SU-DHL-6 (cell line): ENCODE measurements at regions not wholly inside any gene's neighbourhood (a gene's known extent, or its start where the extent isn't known, plus 50 kb on each side); places are given as distances from the start of the nearest gene placed in this dataset.

Experiments used
- H2AFZ ChIP-seq: fragments of 200-600 bp; sonication (generic); 2 replicates; pipeline ENCODE4 v1.6.1; 2014; ENCODE audit warnings: low read depth, mild to moderate bottlenecking, moderate library complexity, mixed read lengths, antibody characterized with exemption, low read length; ENCODE audit not compliant: severe bottlenecking
- H3F3A ChIP-seq: fragments of 200-600 bp; shearing (Covaris generic); 2 replicates; pipeline ENCODE4 v1.6.0; 2016; ENCODE audit warnings: antibody characterized with exemption, mild to moderate bottlenecking; ENCODE audit not compliant: insufficient read depth
- H3K27ac ChIP-seq: fragments of 200-600 bp; sonication (generic); 2 replicates; pipeline ENCODE4 v1.5.1; 2016; ENCODE audit warnings: low read depth, mild to moderate bottlenecking, low read length, moderate library complexity, mixed read lengths
- H3K27me3 ChIP-seq: fragments of 200-600 bp; sonication (generic), shearing (Covaris generic); 2 replicates; pipeline ENCODE4 v1.6.0; 2014; ENCODE audit warnings: mild to moderate bottlenecking, low read length
- H3K36me3 ChIP-seq: fragments of 200-600 bp; sonication (generic); 2 replicates; pipeline ENCODE4 v1.6.1; 2014; ENCODE audit warnings: mild to moderate bottlenecking, low read length, mixed read lengths
- H3K4me2 ChIP-seq: fragments of 300-600, 200-600 bp; shearing (Covaris generic), sonication (generic); 2 replicates; pipeline ENCODE4 v1.6.0; 2014; ENCODE audit warnings: low read length, low read depth, mild to moderate bottlenecking; ENCODE audit not compliant: poor library complexity, severe bottlenecking
- H3K4me3 ChIP-seq: fragments of 200-600 bp; sonication (generic); 2 replicates; pipeline ENCODE4 v1.5.1; 2014; ENCODE audit warnings: antibody characterized with exemption, low read length, mild to moderate bottlenecking, mixed read lengths; ENCODE audit not compliant: insufficient read depth, poor library complexity, severe bottlenecking
- H3K79me2 ChIP-seq: fragments of 200-600 bp; sonication (generic); 2 replicates; pipeline ENCODE4 v1.6.1; 2014; ENCODE audit warnings: mild to moderate bottlenecking, low read length, moderate library complexity; ENCODE audit not compliant: insufficient read depth
- H3K9ac ChIP-seq: fragments of 200-600 bp; sonication (generic); 2 replicates; pipeline ENCODE4 v1.7.0; 2014; ENCODE audit warnings: mild to moderate bottlenecking, low read length
- H3K9me2 ChIP-seq: fragments of 200-600 bp; sonication (generic); replicated peaks from 2 replicates; pipeline ENCODE4 v1.6.1; 2014; ENCODE audit warnings: low read length; ENCODE audit not compliant: insufficient read depth
- H3K9me3 ChIP-seq: fragments of 200-600 bp; sonication (generic); 2 replicates; pipeline ENCODE4 v1.6.1; 2014; ENCODE audit warnings: low read length, mixed read lengths; ENCODE audit not compliant: insufficient read depth
- H4K20me1 ChIP-seq: fragments of 200-600 bp; sonication (generic); 2 replicates; pipeline ENCODE4 v1.6.1; 2014; ENCODE audit warnings: low read depth, mild to moderate bottlenecking, antibody characterized with exemption, low read length, moderate library complexity, mixed read lengths
- CTCF ChIP-seq: fragments of 200-600 bp; sonication (generic); IDR thresholded peaks from one replicate; pipeline ENCODE4 v1.5.1; 2017; ENCODE audit warnings: antibody characterized with exemption, mild to moderate bottlenecking, low read length, moderate library complexity; ENCODE audit not compliant: insufficient read depth, poor library complexity, severe bottlenecking
- EZH2phosphoT487 ChIP-seq: fragments of 200-600 bp; sonication (generic), shearing (Covaris generic); conservative IDR thresholded peaks from 2 replicates; pipeline ENCODE4 v1.6.1; 2018; ENCODE audit warnings: mild to moderate bottlenecking, antibody characterized with exemption, low read length, moderate library complexity, mixed read lengths

- H4K20me1 ChIP-seq = no peaks in the 10 kb centered on the region
- no peak overlapping the region for H3K27ac ChIP-seq
- no peak overlapping the region for H3K4me3 ChIP-seq
- H3K36me3 ChIP-seq = no peaks in the 10 kb centered on the region
- no peaks in the 10 kb centered on the region for H3K79me2 ChIP-seq
- H3K9ac ChIP-seq = no peak overlapping the region
- H3K9me2 ChIP-seq = no peaks in the 10 kb centered on the region
- no peak overlapping the region for H2AFZ ChIP-seq
- no peaks in the 10 kb centered on the region for H3F3A ChIP-seq
- no peaks in the 10 kb centered on the region for H3K27me3 ChIP-seq
- no peak for TF ChIP-seq CTCF
- no peak for TF ChIP-seq EZH2phosphoT487
- no peaks in the 10 kb centered on the region for H3K9me3 ChIP-seq
- H3K4me2 ChIP-seq = no peak overlapping the region
These were observed 108.5 kb upstream of the TDRD3 start for GRCh38 chr13:60288569-60288968.

- Histone ChIP-seq H3K27ac (no peak overlapping the region), H3K9me2 (no peaks in the 10 kb centered on the region), H3K9me3 (no peaks in the 10 kb centered on the region), H3K27me3 (no peaks in the 10 kb centered on the region), H3K36me3 (no peaks in the 10 kb centered on the region), H2AFZ (no peak overlapping the region), H4K20me1 (no peaks in the 10 kb centered on the region), H3K79me2 (no peaks in the 10 kb centered on the region), H3K4me3 (no peak overlapping the region), H3K4me2 (no peak overlapping the region), H3K9ac (no peak overlapping the region), H3F3A (no peaks in the 10 kb centered on the region)
- TF ChIP-seq CTCF = no peak
- no peak for TF ChIP-seq EZH2phosphoT487
These were observed 93.9 kb upstream of the TDRD3 start for GRCh38 chr13:60303166-60303565.

GRCh38 chr13:60311527-60311926, 85.5 kb upstream of the TDRD3 start:
- Histone ChIP-seq H3K79me2 (no peaks in the 10 kb centered on the region), H3K36me3 (no peaks in the 10 kb centered on the region), H3K27ac (no peak overlapping the region), H3K27me3 (no peaks in the 10 kb centered on the region), H3K4me2 (no peak overlapping the region), H2AFZ (no peak overlapping the region), H3F3A (no peaks in the 10 kb centered on the region), H3K4me3 (no peak overlapping the region), H3K9me2 (no peaks in the 10 kb centered on the region), H4K20me1 (no peaks in the 10 kb centered on the region), H3K9ac (no peak overlapping the region), H3K9me3 (no peaks in the 10 kb centered on the region)
- TF ChIP-seq EZH2phosphoT487 (no peak), CTCF (no peak)
